Fibroblast of pulmonary artery (primary cell): ENCODE measurements at regions not wholly inside any gene's neighbourhood (a gene's known extent, or its start where the extent isn't known, plus 50 kb on each side); places are given as distances from the start of the nearest gene placed in this dataset.

ENCODE experiments used
- DNase-seq: peaks from one replicate; pipeline ENCODE4 v3.0.0-alpha.2; 2010; ENCODE audit warnings: low read depth
- H3K4me3 ChIP-seq: replicated peaks from 2 replicates; pipeline ENCODE4 v1.5.1; 2011; ENCODE audit warnings: low read depth, mild to moderate bottlenecking, control low read depth, low read length, moderate library complexity
- CTCF ChIP-seq: IDR thresholded peaks from 2 replicates; pipeline ENCODE4 v1.5.1; 2011; ENCODE audit warnings: mild to moderate bottlenecking, control low read depth, low read length, inconsistent platforms; ENCODE audit errors: missing control alignments

GRCh38 chr3:117886147-117886546, 1148.5 kb downstream of the IGSF11 start:
- DNase-seq = no peak
- no peak for TF ChIP-seq CTCF
- no peak overlapping the region for H3K4me3 ChIP-seq

- TF ChIP-seq CTCF = no peak
- H3K4me3 ChIP-seq = no peak overlapping the region
- no peak for DNase-seq
Observed at GRCh38 chr3:117887031-117887430, 1147.6 kb downstream of the IGSF11 start.

GRCh38 chr3:117887901-117888300, 1146.7 kb downstream of the IGSF11 start:
- H3K4me3 ChIP-seq = no peak overlapping the region
- DNase-seq = no peak
- TF ChIP-seq CTCF = no peak

- no peak overlapping the region for H3K4me3 ChIP-seq
- TF ChIP-seq CTCF = no peak
- DNase-seq = peak; percentile 23
Observed at GRCh38 chr3:117892431-117892841, 1142.2 kb downstream of the IGSF11 start.

- H3K4me3 ChIP-seq = no peak overlapping the region
- DNase-seq = no peak
- TF ChIP-seq CTCF = no peak
Observed at GRCh38 chr3:117893001-117893400, 1141.6 kb downstream of the IGSF11 start.

GRCh38 chr3:117893638-117894037, 1141.0 kb downstream of the IGSF11 start:
- DNase-seq = no peak
- no peak for TF ChIP-seq CTCF

GRCh38 chr3:117898722-117899522, 1135.7 kb downstream of the IGSF11 start:
- DNase-seq = peak; percentile 25
- TF ChIP-seq CTCF = peak; percentile 55

More at GRCh38 chr3:117893638-117894037, 1141.0 kb downstream of the IGSF11 start:
- H3K4me3 ChIP-seq = no peak overlapping the region

More at GRCh38 chr3:117898722-117899522, 1135.7 kb downstream of the IGSF11 start:
- H3K4me3 ChIP-seq = no peak overlapping the region
